Thymus (tissue), 11 donors: ENCODE measurements at regions not wholly inside any gene's neighbourhood (a gene's known extent, or its start where the extent isn't known, plus 50 kb on each side); places are given as distances from the start of the nearest gene placed in this dataset.

Source experiments
- DNase-seq, 9 donors: peaks; one replicate each; pipeline ENCODE4 v3.0.0-alpha.2; 2013; ENCODE audit warnings: low spot score in 9 of 9, low read depth in 6 of 9, missing footprints in 1 of 9
- H3K27ac ChIP-seq, 2 donors: one replicate each; pipeline ENCODE4 v1.5.1; 2013; ENCODE audit warnings: control low read depth in 1 of 2, low read depth in 1 of 2, low read length in 1 of 2, mild to moderate bottlenecking in 1 of 2, moderate library complexity in 1 of 2
- H3K27me3 ChIP-seq, 2 donors: one replicate each; pipeline ENCODE4 v1.5.1; 2013; ENCODE audit warnings: low read length in 1 of 2; ENCODE audit not compliant: control insufficient read depth in 2 of 2, insufficient read depth in 1 of 2
- H3K36me3 ChIP-seq, 2 donors: one replicate each; pipeline ENCODE4 v1.5.1; 2013; ENCODE audit warnings: low read length in 1 of 2, mild to moderate bottlenecking in 1 of 2, moderate library complexity in 1 of 2; ENCODE audit not compliant: control insufficient read depth in 2 of 2, insufficient read depth in 2 of 2
- H3K4me1 ChIP-seq, 2 donors: one replicate each; pipeline ENCODE4 v1.5.1; 2013; ENCODE audit warnings: low read length in 2 of 2; ENCODE audit not compliant: control insufficient read depth in 2 of 2, insufficient read depth in 2 of 2
- H3K4me3 ChIP-seq, 2 donors: one replicate each; pipeline ENCODE4 v1.5.1; 2013; ENCODE audit warnings: low read length in 2 of 2, control low read depth in 1 of 2, mild to moderate bottlenecking in 1 of 2
- H3K9me3 ChIP-seq, 2 donors: one replicate each; pipeline ENCODE4 v1.5.1; 2013; ENCODE audit warnings: low read length in 1 of 2, mild to moderate bottlenecking in 1 of 2; ENCODE audit not compliant: control insufficient read depth in 2 of 2, insufficient read depth in 1 of 2
- WGBS: extraction: QIAGEN DNeasy Blood & Tissue Kit; methylation state at CpG from one replicate; pipeline ENCODE4 v1.1.7; 2013; 5-methylcytosine and 5-hydroxymethylcytosine counted together
- donor health status: healthy.

DNA sequence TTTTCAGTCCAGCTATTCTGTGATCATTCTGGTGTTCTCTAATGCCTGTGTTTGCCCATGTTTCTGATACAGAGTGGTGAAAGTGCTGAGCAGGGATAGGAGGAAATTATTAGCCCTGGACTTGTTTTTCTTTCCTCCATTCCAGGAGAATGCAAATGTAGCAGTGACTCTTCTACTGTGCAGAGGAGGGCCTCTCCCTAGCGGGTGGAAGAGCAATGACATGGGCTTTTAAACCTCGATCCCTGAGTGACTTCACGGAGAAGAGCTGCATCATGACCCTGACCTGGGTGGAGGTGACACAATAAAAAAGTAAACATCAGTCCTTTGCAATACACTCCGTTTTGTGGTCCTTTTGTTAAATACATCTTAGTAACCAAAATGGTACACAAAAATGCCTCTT, 68.0 kb upstream of the NETO1 start:
- H3K4me1 ChIP-seq = no peaks in the 10 kb centered on the region
- no peak for DNase-seq
- H3K36me3 ChIP-seq = no peaks in the 10 kb centered on the region
- no peak overlapping the region for H3K27ac ChIP-seq
- no peaks in the 10 kb centered on the region for H3K27me3 ChIP-seq
- no peak overlapping the region for H3K4me3 ChIP-seq
- H3K9me3 ChIP-seq = no peaks in the 10 kb centered on the region
- WGBS = 90% methylated on average over 4 of the region's 4 CpGs

DNA sequence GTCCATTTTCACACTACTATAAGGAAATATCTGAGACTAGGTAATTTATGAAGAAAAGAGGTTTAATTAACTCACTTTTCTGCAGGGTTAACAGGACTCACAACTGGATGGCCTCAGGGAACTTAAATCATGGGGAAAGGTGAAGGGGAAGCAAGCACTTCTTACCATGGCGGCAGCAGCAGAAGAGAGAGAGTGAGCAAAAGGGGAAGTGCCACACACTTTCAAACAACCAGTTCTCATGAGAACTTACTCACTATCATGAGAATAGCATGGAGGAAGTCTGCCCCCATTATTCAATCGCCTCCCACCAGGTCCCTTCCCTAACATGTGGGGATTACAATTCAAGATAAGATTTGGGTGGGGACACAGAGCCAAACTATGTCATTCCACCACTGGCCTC, 55.1 kb upstream of the NETO1 start:
- DNase-seq = no peak
- H3K9me3 ChIP-seq = peaks cover 0 to 15% of the 10 kb centered on the region in 2 donors
- no peaks in the 10 kb centered on the region for H3K4me1 ChIP-seq
- no peak overlapping the region for H3K27ac ChIP-seq
- 55% methylated on average over 2 of the region's 2 CpGs for WGBS
- H3K4me3 ChIP-seq = no peak overlapping the region
- H3K36me3 ChIP-seq = no peaks in the 10 kb centered on the region
- H3K27me3 ChIP-seq = no peaks in the 10 kb centered on the region
